ENCODE measurements at regions not wholly inside any gene's neighbourhood (a gene's known extent, or its start where the extent isn't known, plus 50 kb on each side); places are given as distances from the start of the nearest gene placed in this dataset.

- H3K27me3 ChIP-seq = no peaks in the 10 kb centered on the region
- H3K4me3 ChIP-seq = no peak overlapping the region
- H3K36me3 ChIP-seq = no peaks in the 10 kb centered on the region
- DNase-seq = no peak
- peaks cover 0 to 6% (median 0%) of the 10 kb centered on the region in 3 donors for H3K4me1 ChIP-seq
- 81 to 91% methylated on average over 2 of the region's 2 CpGs for WGBS, 2 donors
- H3K27ac ChIP-seq = no peak overlapping the region
- intact Hi-C loops (cut with DNase I) = no loop called here
- no peaks in the 10 kb centered on the region for H3K9me3 ChIP-seq
- no peak for TF ChIP-seq CTCF (IDR thresholded peaks at IDR 0.05)
- no peak for TF ChIP-seq POLR2A (IDR thresholded peaks at IDR 0.05)
Observed at GRCh38 chr5:115386657-115387056, 90.2 kb upstream of the CCDC112 start.

GRCh38 chr5:115384587-115385375 is 88.3 kb upstream of the CCDC112 start:
- H3K4me3 ChIP-seq = no peak overlapping the region
- TF ChIP-seq POLR2A (IDR thresholded peaks at IDR 0.05) = no peak
- no peak for TF ChIP-seq CTCF (IDR thresholded peaks at IDR 0.05)
- no peaks in the 10 kb centered on the region for H3K9me3 ChIP-seq
- H3K27ac ChIP-seq = no peak overlapping the region
- H3K27me3 ChIP-seq = no peaks in the 10 kb centered on the region
- DNase-seq = no peak
- intact Hi-C loops (cut with DNase I) = no loop called here
- 68 to 77% methylated on average over 1 of the region's 1 CpG for WGBS, 2 donors
- no peaks in the 10 kb centered on the region for H3K36me3 ChIP-seq
- peaks cover 0 to 11% (median 4%) of the 10 kb centered on the region in 3 donors for H3K4me1 ChIP-seq

- Histone ChIP-seq H3K36me3 (no peaks in the 10 kb centered on the region), H3K27ac (no peak overlapping the region), H3K4me3 (no peak overlapping the region), H3K9me3 (no peaks in the 10 kb centered on the region), H3K4me1 (peaks cover 0 to 21% (median 4%) of the 10 kb centered on the region in 3 donors), H3K27me3 (no peaks in the 10 kb centered on the region)
- no peak for DNase-seq
- TF ChIP-seq POLR2A (IDR thresholded peaks at IDR 0.05) = no peak
- TF ChIP-seq CTCF (IDR thresholded peaks at IDR 0.05) = no peak
- intact Hi-C loops (cut with DNase I) = no loop called here
- 90 to 92% methylated on average over 1 of the region's 1 CpG for WGBS, 2 donors
Observed at GRCh38 chr5:115382989-115383388, 86.5 kb upstream of the CCDC112 start.

GRCh38 chr5:115381911-115382662 is 85.6 kb upstream of the CCDC112 start:
- Histone ChIP-seq H3K27ac (no peak overlapping the region), H3K36me3 (no peaks in the 10 kb centered on the region), H3K4me3 (no peak overlapping the region), H3K27me3 (no peaks in the 10 kb centered on the region), H3K4me1 (peaks cover 0 to 30% (median 4%) of the 10 kb centered on the region in 3 donors), H3K9me3 (no peaks in the 10 kb centered on the region)
- intact Hi-C loops (cut with DNase I) = no loop called here
- no peak for DNase-seq
- WGBS, 2 donors = 62 to 67% methylated on average over 4 of the region's 4 CpGs
- TF ChIP-seq CTCF (IDR thresholded peaks at IDR 0.05) (no peak), POLR2A (IDR thresholded peaks at IDR 0.05) (no peak)
